Loucy (cell line): ENCODE measurements at regions not wholly inside any gene's neighbourhood (a gene's known extent, or its start where the extent isn't known, plus 50 kb on each side); places are given as distances from the start of the nearest gene placed in this dataset.

Experiments used
- H2AFZ ChIP-seq: fragments of 200-600 bp; sonication (generic); 2 replicates; pipeline ENCODE4 v1.6.0; 2016; ENCODE audit warnings: antibody characterized with exemption, mild to moderate bottlenecking, low read length, moderate library complexity
- H3F3A ChIP-seq: fragments of 200-600 bp; 2 replicates; pipeline ENCODE4 v1.6.0; 2016; ENCODE audit warnings: antibody characterized with exemption, low read depth, mild to moderate bottlenecking
- H3K27me3 ChIP-seq: fragments of 200-600 bp; sonication (generic); 2 replicates; pipeline ENCODE4 v1.6.1; 2014; ENCODE audit warnings: low read length, mild to moderate bottlenecking; ENCODE audit not compliant: insufficient read depth, poor library complexity, severe bottlenecking
- H3K36me3 ChIP-seq: fragments of 200-600 bp; sonication (generic); 2 replicates; pipeline ENCODE4 v1.6.1; 2016; ENCODE audit warnings: low read length; ENCODE audit not compliant: insufficient read depth
- H3K4me1 ChIP-seq: fragments of 200-600 bp; sonication (generic); 2 replicates; pipeline ENCODE4 v1.5.1; 2014; ENCODE audit warnings: low read length, mild to moderate bottlenecking; ENCODE audit not compliant: insufficient read depth, poor library complexity, severe bottlenecking
- H3K4me2 ChIP-seq: fragments of 200-600 bp; sonication (generic); 2 replicates; pipeline ENCODE4 v1.6.0; 2014; ENCODE audit warnings: antibody characterized with exemption, low read length, low read depth, mild to moderate bottlenecking; ENCODE audit not compliant: poor library complexity, severe bottlenecking
- H3K4me3 ChIP-seq: fragments of 200-600 bp; sonication (generic); 2 replicates; pipeline ENCODE4 v1.5.1; 2014; ENCODE audit warnings: low read length, mild to moderate bottlenecking, mixed read lengths; ENCODE audit not compliant: poor library complexity, severe bottlenecking
- H3K79me2 ChIP-seq: fragments of 200-600 bp; sonication (generic); 2 replicates; pipeline ENCODE4 v1.6.1; 2014; ENCODE audit warnings: low read length; ENCODE audit not compliant: insufficient read depth
- H3K9ac ChIP-seq: fragments of 200-600 bp; sonication (generic); 2 replicates; pipeline ENCODE4 v1.6.0; 2014; ENCODE audit warnings: mild to moderate bottlenecking, low read depth, low read length, moderate library complexity; ENCODE audit not compliant: poor library complexity, severe bottlenecking
- H3K9me2 ChIP-seq: fragments of 200-600 bp; sonication (generic); replicated peaks from 2 replicates; pipeline ENCODE4 v1.6.1; 2016; ENCODE audit warnings: low read depth, low read length, mixed read lengths
- H3K9me3 ChIP-seq: fragments of 200-600 bp; sonication (generic); 2 replicates; pipeline ENCODE4 v1.6.1; 2014; ENCODE audit warnings: mild to moderate bottlenecking, antibody characterized with exemption, low read length, low read depth; ENCODE audit not compliant: insufficient read depth
- H4K20me1 ChIP-seq: fragments of 200-600 bp; sonication (generic); 2 replicates; pipeline ENCODE4 v1.6.0; 2014; ENCODE audit warnings: antibody characterized with exemption, low read length, mild to moderate bottlenecking; ENCODE audit not compliant: insufficient read depth, poor library complexity, severe bottlenecking
- EZH2phosphoT487 ChIP-seq: fragments of 200-600 bp; IDR thresholded peaks from 2 replicates; pipeline ENCODE4 v1.6.1; 2018; ENCODE audit warnings: antibody characterized with exemption, mild to moderate bottlenecking, moderate library complexity, borderline replicate concordance
- TF ChIP-seq, protein P1 (sequence below): fragments of 200-600 bp; sonication (generic); conservative IDR thresholded peaks from 2 replicates; pipeline ENCODE4 v1.5.1; 2014; ENCODE audit warnings: mild to moderate bottlenecking, antibody characterized with exemption, low read length

DNA sequence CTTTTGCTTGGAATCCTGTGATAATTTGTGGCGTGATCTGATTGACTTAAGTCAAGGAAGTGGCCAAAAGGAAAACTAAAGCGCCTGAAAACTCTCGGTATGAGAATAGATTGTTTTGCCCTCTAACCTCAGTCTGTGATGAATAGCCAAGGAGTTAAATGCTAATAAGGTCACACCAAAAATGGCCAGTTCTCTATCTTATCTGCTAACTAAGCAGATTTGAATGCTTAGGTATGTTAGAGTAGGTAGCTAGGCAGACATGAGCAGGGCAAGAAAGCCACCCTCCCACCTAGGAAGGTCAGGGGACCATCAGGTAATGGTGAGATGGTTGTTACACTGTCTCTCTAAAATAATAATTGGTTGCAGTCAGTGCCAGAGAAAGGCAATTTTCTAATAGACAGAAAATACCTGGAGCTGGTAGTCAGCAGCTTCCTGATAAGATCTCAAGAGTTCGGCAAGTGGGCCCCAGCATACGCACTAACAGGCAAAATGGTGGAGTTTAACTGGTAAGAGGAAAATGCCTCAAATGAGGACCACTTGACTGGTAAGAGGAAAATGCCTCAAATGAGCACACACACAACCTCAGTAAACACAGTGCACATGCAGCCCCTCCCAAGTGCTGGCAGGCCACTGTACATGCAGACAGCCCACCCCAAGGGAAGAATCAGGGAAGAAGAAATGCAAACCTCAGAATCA lies 468.4 kb downstream of the MBD2 start:
- H4K20me1 ChIP-seq, result no peaks in the 10 kb centered on the region
- H3K9me3 ChIP-seq, result no peaks in the 10 kb centered on the region
- H3K79me2 ChIP-seq, result no peaks in the 10 kb centered on the region
- no peak overlapping the region for H3K9ac ChIP-seq
- no peak for TF ChIP-seq EZH2phosphoT487
- TF ChIP-seq, protein P1, sequence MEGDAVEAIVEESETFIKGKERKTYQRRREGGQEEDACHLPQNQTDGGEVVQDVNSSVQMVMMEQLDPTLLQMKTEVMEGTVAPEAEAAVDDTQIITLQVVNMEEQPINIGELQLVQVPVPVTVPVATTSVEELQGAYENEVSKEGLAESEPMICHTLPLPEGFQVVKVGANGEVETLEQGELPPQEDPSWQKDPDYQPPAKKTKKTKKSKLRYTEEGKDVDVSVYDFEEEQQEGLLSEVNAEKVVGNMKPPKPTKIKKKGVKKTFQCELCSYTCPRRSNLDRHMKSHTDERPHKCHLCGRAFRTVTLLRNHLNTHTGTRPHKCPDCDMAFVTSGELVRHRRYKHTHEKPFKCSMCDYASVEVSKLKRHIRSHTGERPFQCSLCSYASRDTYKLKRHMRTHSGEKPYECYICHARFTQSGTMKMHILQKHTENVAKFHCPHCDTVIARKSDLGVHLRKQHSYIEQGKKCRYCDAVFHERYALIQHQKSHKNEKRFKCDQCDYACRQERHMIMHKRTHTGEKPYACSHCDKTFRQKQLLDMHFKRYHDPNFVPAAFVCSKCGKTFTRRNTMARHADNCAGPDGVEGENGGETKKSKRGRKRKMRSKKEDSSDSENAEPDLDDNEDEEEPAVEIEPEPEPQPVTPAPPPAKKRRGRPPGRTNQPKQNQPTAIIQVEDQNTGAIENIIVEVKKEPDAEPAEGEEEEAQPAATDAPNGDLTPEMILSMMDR, result no peak
- no peak overlapping the region for H3K4me2 ChIP-seq
- no peak overlapping the region for H3K4me3 ChIP-seq
- H3K9me2 ChIP-seq, result no peaks in the 10 kb centered on the region
- no peaks in the 10 kb centered on the region for H3K4me1 ChIP-seq
- H3K36me3 ChIP-seq, result no peaks in the 10 kb centered on the region
- H2AFZ ChIP-seq, result no peak overlapping the region
- no peaks in the 10 kb centered on the region for H3F3A ChIP-seq
- H3K27me3 ChIP-seq, result no peaks in the 10 kb centered on the region

DNA sequence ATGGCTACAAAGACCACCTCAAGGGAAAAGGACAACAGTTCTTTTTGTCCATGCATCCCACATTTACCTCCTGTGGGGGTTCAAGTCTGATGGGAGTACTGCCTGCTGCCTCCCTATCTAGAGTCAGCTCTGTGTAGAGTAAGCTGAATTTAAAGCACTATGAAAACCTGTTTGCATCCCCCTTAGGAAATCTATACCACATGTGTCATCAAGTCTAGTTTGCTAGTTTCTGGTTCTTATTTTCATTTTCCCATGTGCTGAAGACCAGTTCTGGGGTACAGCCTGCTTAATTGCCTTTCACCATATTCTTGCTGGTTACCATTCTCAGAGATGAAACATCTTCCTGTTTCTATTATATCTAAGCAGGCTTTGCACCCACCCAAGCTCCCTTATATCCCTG lies 470.3 kb downstream of the MBD2 start:
- no peaks in the 10 kb centered on the region for H3K36me3 ChIP-seq
- no peaks in the 10 kb centered on the region for H3F3A ChIP-seq
- H3K9ac ChIP-seq, result no peak overlapping the region
- no peaks in the 10 kb centered on the region for H4K20me1 ChIP-seq
- H3K9me3 ChIP-seq, result no peaks in the 10 kb centered on the region
- H3K79me2 ChIP-seq, result no peaks in the 10 kb centered on the region
- no peaks in the 10 kb centered on the region for H3K4me1 ChIP-seq
- H3K9me2 ChIP-seq, result no peaks in the 10 kb centered on the region
- no peak overlapping the region for H2AFZ ChIP-seq
- H3K4me2 ChIP-seq, result no peak overlapping the region
- H3K27me3 ChIP-seq, result no peaks in the 10 kb centered on the region
- H3K4me3 ChIP-seq, result no peak overlapping the region
- no peak for TF ChIP-seq EZH2phosphoT487
- TF ChIP-seq, protein P1, result no peak

DNA sequence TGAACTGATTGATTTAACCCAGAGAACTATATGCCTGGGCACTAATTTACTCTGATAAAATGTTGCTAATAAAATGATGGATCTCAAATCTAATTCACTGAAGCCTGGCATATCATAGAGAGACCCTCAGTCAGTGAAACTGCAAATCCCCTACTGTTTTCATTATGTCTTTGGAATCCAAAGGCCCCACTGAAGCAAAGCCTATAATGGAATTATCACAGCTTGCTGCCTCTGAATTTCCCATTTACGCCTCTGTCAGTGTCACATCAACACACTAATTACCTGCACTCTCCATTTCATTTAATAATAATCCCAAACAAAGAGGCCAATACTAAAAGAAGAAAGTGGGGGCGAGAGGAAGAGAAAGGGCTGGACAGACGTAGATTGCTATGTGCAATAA lies 470.9 kb downstream of the MBD2 start:
- no peak for TF ChIP-seq EZH2phosphoT487
- TF ChIP-seq, protein P1, result no peak
- Histone ChIP-seq H3K27me3 (no peaks in the 10 kb centered on the region), H4K20me1 (no peaks in the 10 kb centered on the region), H3K36me3 (no peaks in the 10 kb centered on the region), H3K79me2 (no peaks in the 10 kb centered on the region), H3K4me1 (no peaks in the 10 kb centered on the region), H3K9ac (no peak overlapping the region), H3F3A (no peaks in the 10 kb centered on the region), H3K9me3 (no peaks in the 10 kb centered on the region), H3K4me3 (no peak overlapping the region), H3K9me2 (no peaks in the 10 kb centered on the region), H2AFZ (no peak overlapping the region), H3K4me2 (no peak overlapping the region)
